Fibroblast of skin of left biceps (primary cell): ENCODE measurements at regions not wholly inside any gene's neighbourhood (a gene's known extent, or its start where the extent isn't known, plus 50 kb on each side); places are given as distances from the start of the nearest gene placed in this dataset.
"Not testable (repeated sequence)": the region's sequence is repeated elsewhere in the genome, so short reads cannot be mapped to it uniquely, and the experiment has no call there.

Source experiments
- DNase-seq, 2 experiments: peaks; one replicate each; pipeline ENCODE4 v3.0.0-alpha.2; 2013; ENCODE audit warnings: low read depth in 2 of 2

- DNase-seq, result not testable (repeated sequence)
These were observed 88.5 kb upstream of the DCAF12L1 start for GRCh38 chrX:126641076-126641475.

DNA sequence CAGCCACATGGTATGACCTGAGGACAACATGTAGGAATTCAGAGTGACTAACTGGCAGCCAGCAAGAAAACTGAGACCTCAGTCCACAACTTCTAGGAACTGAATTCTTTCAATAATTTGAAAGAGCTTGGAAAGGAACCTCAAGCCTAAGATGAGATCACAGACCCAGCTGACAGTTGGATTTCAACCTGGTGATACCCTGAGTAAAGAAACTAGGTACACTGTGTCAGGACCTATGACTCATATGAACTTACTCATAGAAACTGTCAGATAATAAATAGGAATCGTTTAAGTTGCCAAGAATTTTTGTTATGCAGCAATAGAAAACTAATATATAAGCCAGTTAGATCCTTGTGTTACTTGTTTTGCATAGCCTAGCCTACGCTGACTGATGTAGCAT lies 102.4 kb upstream of the DCAF12L1 start:
- DNase-seq, result no peak

DNA sequence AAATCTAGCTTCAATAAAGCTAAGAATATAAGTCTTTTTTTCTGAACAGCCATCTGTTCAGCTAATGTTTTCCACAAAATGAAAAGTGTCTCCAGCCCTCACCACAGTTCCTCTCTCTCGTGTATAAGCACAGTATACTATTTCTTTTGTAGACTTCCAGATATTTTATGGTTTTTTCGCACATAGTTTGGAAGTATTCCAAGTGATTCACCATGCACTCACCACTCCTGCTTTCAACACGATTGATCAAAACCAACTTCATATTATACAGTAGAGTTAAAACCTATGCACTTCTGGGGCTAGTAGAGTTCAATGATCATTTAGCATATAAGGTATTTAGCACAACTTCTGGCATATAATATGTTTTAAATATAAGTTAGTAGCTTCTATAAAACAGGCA lies 105.8 kb upstream of the DCAF12L1 start:
- DNase-seq, result peak; percentile 58 to 60

- DNase-seq, result no peak
These were observed 117.6 kb upstream of the DCAF12L1 start for GRCh38 chrX:126670258-126670657.

- DNase-seq, result not testable (repeated sequence)
These were observed 120.8 kb upstream of the DCAF12L1 start for GRCh38 chrX:126673366-126673765.

DNA sequence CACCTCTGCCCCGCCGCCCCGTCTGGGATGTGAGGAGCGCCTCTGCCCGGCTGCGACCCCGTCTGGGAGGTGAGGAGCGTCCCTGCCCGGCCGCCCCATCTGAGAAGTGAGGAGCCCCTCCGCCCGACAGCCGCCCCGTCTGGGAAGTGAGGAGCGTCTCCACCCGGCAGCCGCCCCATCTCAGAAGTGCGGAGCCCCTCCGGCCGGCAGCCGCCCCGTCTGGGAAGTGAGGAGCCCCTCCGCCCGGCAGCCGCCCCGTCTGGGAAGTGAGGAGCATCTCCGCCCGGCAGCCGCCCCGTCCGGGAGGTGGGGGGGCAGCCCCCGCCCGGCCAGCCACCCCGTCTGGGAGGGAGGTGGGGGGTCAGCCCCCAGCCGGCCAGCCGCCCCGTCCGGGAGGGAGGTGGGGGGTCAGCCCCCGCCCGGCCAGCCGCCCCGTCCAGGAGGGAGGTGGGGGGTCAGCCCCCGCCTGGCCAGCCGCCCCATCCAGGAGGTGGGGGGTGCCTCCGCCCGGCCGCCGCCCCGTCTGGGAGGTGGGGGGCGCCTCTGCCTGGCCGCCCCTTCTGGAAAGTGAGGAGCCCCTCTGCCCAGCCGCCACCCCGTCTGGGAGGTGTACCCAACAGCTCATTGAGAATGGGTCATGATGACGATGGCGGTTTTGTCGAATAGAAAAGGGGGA lies 121.3 kb upstream of the DCAF12L1 start:
- DNase-seq, result not testable (repeated sequence)

GRCh38 chrX:126695375-126695896 lies 124.1 kb upstream of the PRR32 start:
- no peak for DNase-seq

GRCh38 chrX:126697091-126697490 lies 122.4 kb upstream of the PRR32 start:
- DNase-seq, result no peak

DNA sequence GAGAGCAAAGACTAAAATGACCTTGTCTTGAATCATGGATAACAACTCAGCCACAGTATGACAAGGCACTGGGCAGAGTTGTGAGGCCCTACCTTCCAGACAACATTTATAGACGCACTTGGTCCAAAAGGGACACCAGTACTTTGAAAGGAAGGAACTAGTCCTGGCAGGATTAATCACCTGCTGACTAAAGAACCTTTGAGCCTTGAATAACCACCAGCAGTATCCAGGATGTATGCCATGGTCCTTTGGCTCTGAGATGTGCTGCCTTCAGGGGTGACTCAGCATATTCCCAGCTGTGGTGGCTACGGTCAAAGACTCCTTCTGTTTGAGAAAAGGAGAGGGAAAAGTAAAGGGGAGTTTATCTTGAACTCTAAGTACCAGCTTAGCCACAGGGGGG lies 118.1 kb upstream of the PRR32 start:
- no peak for DNase-seq

DNA sequence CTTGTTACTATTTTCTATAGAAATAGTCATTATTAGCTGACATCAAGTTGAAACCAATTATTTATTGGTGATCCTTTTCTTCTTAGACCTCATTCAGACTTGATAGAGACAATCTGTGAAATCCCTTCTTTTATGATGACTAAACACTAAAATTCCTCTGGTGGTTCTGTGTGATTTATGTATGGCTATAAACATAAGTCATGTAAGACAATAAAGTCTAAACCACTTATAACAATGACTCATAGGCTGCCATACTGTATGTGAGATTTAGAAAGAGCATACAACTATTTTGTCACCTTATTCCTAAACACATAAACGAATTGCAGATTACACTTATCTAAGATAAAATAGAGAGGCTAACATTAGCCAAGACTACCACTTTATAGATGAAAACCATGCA lies 101.1 kb upstream of the PRR32 start:
- peak in 1 of 2 experiments; percentile 0 for DNase-seq

DNA sequence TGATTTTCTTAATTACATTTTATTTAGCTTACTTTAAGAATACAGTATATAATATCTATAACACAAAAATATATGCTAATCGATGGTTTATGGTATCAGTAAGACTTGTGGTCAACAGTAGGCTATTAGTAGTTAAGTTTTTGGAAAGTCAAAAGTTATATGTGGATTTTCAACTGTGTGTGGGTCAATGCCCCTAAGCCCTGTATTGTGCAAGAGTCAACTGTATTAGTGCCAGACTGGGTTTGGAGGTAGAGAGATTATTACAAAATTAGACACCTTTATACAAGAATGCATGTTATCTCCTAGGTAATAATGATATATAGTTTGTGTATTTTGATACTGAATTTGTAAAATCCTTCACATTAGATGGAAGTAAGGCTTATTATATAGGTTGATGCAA lies 100.3 kb upstream of the PRR32 start:
- no peak for DNase-seq

GRCh38 chrX:126723881-126724280 lies 95.6 kb upstream of the PRR32 start:
- no peak for DNase-seq

- no peak for DNase-seq
These were observed 85.7 kb upstream of the PRR32 start for GRCh38 chrX:126733874-126734273.
